B cell (primary cell): ENCODE measurements at regions not wholly inside any gene's neighbourhood (a gene's known extent, or its start where the extent isn't known, plus 50 kb on each side); places are given as distances from the start of the nearest gene placed in this dataset.

Experiments
- ATAC-seq: fragments of 200-7000 bp; cut with Tn5 transposase; one replicate; pipeline ENCODE4 v1.10.0; 2021; ENCODE audit warnings: low read depth, mild to moderate bottlenecking, moderate number of reproducible peaks, moderate library complexity
- CTCF ChIA-PET: fragments of 350-600 bp; sonication (Branson Sonifier 250); formaldehyde crosslinking; loops from one replicate; lab custom pipeline; 2021; ENCODE audit warnings: antibody characterized with exemption, inconsistent platforms; lab: Charles Lee
- POLR2A ChIA-PET: fragments of 350-600 bp; sonication (Branson Sonifier 250); formaldehyde crosslinking; loops from one replicate; lab custom pipeline; 2021; ENCODE audit warnings: antibody characterized with exemption; lab: Charles Lee
- DNase-seq: peaks from one replicate; pipeline ENCODE4 v3.0.0; 2013
- H2AFZ ChIP-seq: 2 replicates; pipeline ENCODE4 v1.6.1; 2012; ENCODE audit warnings: mild to moderate bottlenecking, low read depth, low read length; ENCODE audit not compliant: insufficient read depth, poor library complexity, severe bottlenecking
- H3K27ac ChIP-seq, 2 donors: 1 replicate in 1 of 2; 2 replicates in 1 of 2; pipeline ENCODE4 v1.5.1; 2012 to 2013; ENCODE audit warnings: low read length in 2 of 2, mild to moderate bottlenecking in 2 of 2, moderate library complexity in 1 of 2
- H3K27me3 ChIP-seq, 4 experiments: fragments of 200-600 bp in 1 of 4; sonication (generic) in 1 of 4; replicated peaks in 1 of 4; 1 replicate in 2 of 4; 2 replicates in 2 of 4; pipeline versions ENCODE4 v1.6.1 to v1.7.0; 2013 to 2016; ENCODE audit warnings: low read length in 3 of 4, mild to moderate bottlenecking in 2 of 4, mixed read lengths in 1 of 4, moderate library complexity in 1 of 4; ENCODE audit not compliant: insufficient read depth in 4 of 4, control insufficient read depth in 3 of 4; ENCODE audit errors: control extremely low read depth in 1 of 4
- H3K36me3 ChIP-seq, 2 experiments: replicated peaks in 1 of 2; 1 replicate in 1 of 2; 2 replicates in 1 of 2; pipeline versions ENCODE4 v1.6.1 to v1.7.1; 2013; ENCODE audit warnings: low read length in 1 of 2; ENCODE audit not compliant: insufficient read depth in 2 of 2, control insufficient read depth in 1 of 2; ENCODE audit errors: control extremely low read depth in 1 of 2, extremely low read depth in 1 of 2
- H3K4me1 ChIP-seq, 2 donors: fragments of 200-600 bp in 1 of 2; sonication (generic) in 1 of 2; 1 replicate in 1 of 2; 2 replicates in 1 of 2; pipeline versions ENCODE4 v1.5.1 to v1.6.1; 2013 to 2017; ENCODE audit warnings: low read length in 2 of 2; ENCODE audit not compliant: control insufficient read depth in 2 of 2, insufficient read depth in 2 of 2
- H3K4me2 ChIP-seq: replicated peaks from 2 replicates; pipeline ENCODE3; 2012; ENCODE audit warnings: mild to moderate bottlenecking, low read depth, low read length; ENCODE audit not compliant: poor library complexity, severe bottlenecking
- H3K4me3 ChIP-seq, 5 experiments: fragments of 200-600 bp in 1 of 5; sonication (generic) in 1 of 5; 1 replicate in 3 of 5; 2 replicates in 2 of 5; pipeline versions ENCODE4 v1.5.1 to v1.7.0; 2011 to 2016; ENCODE audit warnings: low read length in 4 of 5, mild to moderate bottlenecking in 4 of 5, low read depth in 2 of 5, control low read depth in 1 of 5, moderate library complexity in 1 of 5; ENCODE audit not compliant: insufficient read depth in 1 of 5; ENCODE audit errors: control extremely low read depth in 1 of 5, extremely low read depth in 1 of 5
- H3K79me2 ChIP-seq: fragments of 200-600 bp; sonication (generic); one replicate; pipeline ENCODE4 v1.6.0; 2016; ENCODE audit warnings: low read length; ENCODE audit not compliant: control insufficient read depth, insufficient read depth
- H3K9ac ChIP-seq: fragments of 200-600 bp; sonication (generic); 2 replicates; pipeline ENCODE4 v1.6.1; 2017; ENCODE audit warnings: mild to moderate bottlenecking, low read length, moderate library complexity
- H3K9me3 ChIP-seq, 3 donors: one replicate each; pipeline versions ENCODE4 v1.6.1 to v1.7.1; 2013; ENCODE audit warnings: low read length in 2 of 3; ENCODE audit not compliant: control insufficient read depth in 2 of 3, insufficient read depth in 1 of 3; ENCODE audit errors: control extremely low read depth in 1 of 3
- H4K20me1 ChIP-seq: 2 replicates; pipeline ENCODE4 v1.6.0; 2012; ENCODE audit warnings: mild to moderate bottlenecking, low read length; ENCODE audit not compliant: insufficient read depth, control insufficient read depth, poor library complexity, severe bottlenecking
- H3K27ac Mint-ChIP-seq: one replicate; pipeline ENCODE4 v1.8.0; 2021; ENCODE audit warnings: mixed read lengths
- H3K27me3 Mint-ChIP-seq: one replicate; pipeline ENCODE4 v1.8.0; 2021; ENCODE audit warnings: mixed read lengths
- H3K4me1 Mint-ChIP-seq: one replicate; pipeline ENCODE4 v1.8.0; 2021; ENCODE audit warnings: mixed read lengths
- H3K4me3 Mint-ChIP-seq: one replicate; pipeline ENCODE4 v1.8.0; 2021; ENCODE audit warnings: mixed read lengths
- H3K9me3 Mint-ChIP-seq: one replicate; pipeline ENCODE4 v1.8.0; 2022; ENCODE audit warnings: mixed read lengths; ENCODE audit not compliant: insufficient read depth
- EZH2 ChIP-seq: IDR thresholded peaks from 2 replicates; pipeline ENCODE4 v1.6.1; 2012; ENCODE audit warnings: borderline replicate concordance, low read depth, mild to moderate bottlenecking, moderate library complexity, low read length; ENCODE audit not compliant: insufficient read depth, poor library complexity, severe bottlenecking
- WGBS: methylation state at CpG from one replicate; pipeline ENCODE4 v1.1.5; 2013; ENCODE audit warnings: missing lambda C conversion rate; ENCODE audit not compliant: insufficient coverage; 5-methylcytosine and 5-hydroxymethylcytosine counted together
- intact Hi-C: fragments of 100-400 bp; cut with micrococcal nuclease; formaldehyde crosslinking; loops from one replicate; pipeline ENCODE4 v1.10.0; 2022
- TF ChIP-seq, protein P1 (sequence below): fragments of 200-600 bp; IDR thresholded peaks from one replicate; pipeline ENCODE4 v1.8.0; 2022; ENCODE audit warnings: antibody characterized with exemption, mild to moderate bottlenecking

DNA sequence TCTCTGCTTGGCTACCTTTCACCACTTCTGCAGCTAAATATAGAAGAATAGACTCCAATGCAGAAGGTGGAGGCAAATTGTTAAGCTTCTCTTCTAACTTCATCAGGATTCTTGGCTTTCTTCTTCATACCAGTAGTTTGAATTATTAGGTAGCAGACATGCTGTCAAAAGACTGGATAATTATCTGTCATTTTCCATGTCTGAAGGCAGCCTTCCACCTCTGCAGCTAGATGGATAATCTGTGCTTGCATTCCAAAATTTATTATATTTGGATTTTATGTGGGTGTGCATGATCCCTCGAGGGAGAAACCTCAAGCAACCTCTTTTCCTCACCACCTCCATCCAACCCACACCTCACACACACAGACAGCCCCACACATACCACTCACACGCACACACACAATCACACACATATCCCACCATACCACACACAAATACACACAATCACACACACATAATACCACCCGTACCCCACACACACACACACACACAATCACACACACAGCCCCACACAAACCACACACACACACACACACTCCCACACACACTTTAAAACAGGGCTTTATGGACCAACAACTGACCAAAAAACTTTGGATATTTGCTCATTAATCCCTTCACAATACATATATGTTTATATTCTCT lies 145.0 kb downstream of the C7orf25 start:
- H3K27me3 ChIP-seq: no peaks in the 10 kb centered on the region
- CTCF ChIA-PET: interaction anchor here (1.2 kb wide), 1 partner anchor 21 kb away, joined by 3 read pairs; no protein-coding TSS in a partner anchor
- no peak overlapping the region for H3K4me3 ChIP-seq
- DNase-seq: no peak
- H3K4me1 ChIP-seq: no peaks in the 10 kb centered on the region
- ATAC-seq: no peak
- H3K27ac ChIP-seq: no peak overlapping the region
- no peak overlapping the region for H3K4me2 ChIP-seq
- no peaks in the 10 kb centered on the region for H3K9me3 ChIP-seq
- no peak overlapping the region for H3K27ac Mint-ChIP-seq
- no peaks in the 10 kb centered on the region for H3K79me2 ChIP-seq
- no peak overlapping the region for H3K4me3 Mint-ChIP-seq
- peaks cover 21% of the 10 kb centered on the region for H3K27me3 Mint-ChIP-seq
- H3K9me3 Mint-ChIP-seq: no peaks in the 10 kb centered on the region
- H4K20me1 ChIP-seq: no peaks in the 10 kb centered on the region
- no peak overlapping the region for H2AFZ ChIP-seq
- H3K36me3 ChIP-seq: no peaks in the 10 kb centered on the region
- no peaks in the 10 kb centered on the region for H3K4me1 Mint-ChIP-seq
- 97% methylated on average over 2 of the region's 3 CpGs for WGBS
- intact Hi-C loops: no loop called here
- TF ChIP-seq, protein P1, sequence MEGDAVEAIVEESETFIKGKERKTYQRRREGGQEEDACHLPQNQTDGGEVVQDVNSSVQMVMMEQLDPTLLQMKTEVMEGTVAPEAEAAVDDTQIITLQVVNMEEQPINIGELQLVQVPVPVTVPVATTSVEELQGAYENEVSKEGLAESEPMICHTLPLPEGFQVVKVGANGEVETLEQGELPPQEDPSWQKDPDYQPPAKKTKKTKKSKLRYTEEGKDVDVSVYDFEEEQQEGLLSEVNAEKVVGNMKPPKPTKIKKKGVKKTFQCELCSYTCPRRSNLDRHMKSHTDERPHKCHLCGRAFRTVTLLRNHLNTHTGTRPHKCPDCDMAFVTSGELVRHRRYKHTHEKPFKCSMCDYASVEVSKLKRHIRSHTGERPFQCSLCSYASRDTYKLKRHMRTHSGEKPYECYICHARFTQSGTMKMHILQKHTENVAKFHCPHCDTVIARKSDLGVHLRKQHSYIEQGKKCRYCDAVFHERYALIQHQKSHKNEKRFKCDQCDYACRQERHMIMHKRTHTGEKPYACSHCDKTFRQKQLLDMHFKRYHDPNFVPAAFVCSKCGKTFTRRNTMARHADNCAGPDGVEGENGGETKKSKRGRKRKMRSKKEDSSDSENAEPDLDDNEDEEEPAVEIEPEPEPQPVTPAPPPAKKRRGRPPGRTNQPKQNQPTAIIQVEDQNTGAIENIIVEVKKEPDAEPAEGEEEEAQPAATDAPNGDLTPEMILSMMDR: no peak
- TF ChIP-seq EZH2: no peak
- H3K9ac ChIP-seq: no peak overlapping the region
- POLR2A ChIA-PET: no interaction called here

DNA sequence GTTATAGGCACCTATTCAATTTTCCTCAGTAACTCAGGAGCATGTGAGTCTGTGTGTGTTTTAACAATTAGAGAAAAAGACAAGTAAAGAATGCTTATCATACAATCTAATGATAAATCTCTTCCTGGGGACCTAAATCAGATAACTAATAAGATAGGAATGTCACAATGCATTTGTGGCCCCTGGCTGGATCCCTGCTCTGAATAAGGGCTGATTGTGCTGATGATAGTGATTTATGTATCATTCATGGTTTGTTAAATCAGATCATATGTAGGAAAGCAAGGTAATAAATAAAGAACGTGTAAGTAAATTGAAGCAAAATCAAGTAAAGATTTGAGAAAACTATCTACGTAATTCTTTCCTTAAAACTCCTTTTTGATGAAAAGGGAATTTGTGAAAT lies 145.9 kb downstream of the C7orf25 start:
- CTCF ChIA-PET: interaction anchor here (1.2 kb wide), 1 partner anchor 20 kb away, joined by 3 read pairs; no protein-coding TSS in a partner anchor
- POLR2A ChIA-PET: no interaction called here
- no peak for DNase-seq

More for the DNA sequence above, 145.9 kb downstream of the C7orf25 start:
- Histone ChIP-seq H3K79me2 (no peaks in the 10 kb centered on the region), H3K4me3 (no peak overlapping the region), H3K9me3 (no peaks in the 10 kb centered on the region), H3K4me2 (no peak overlapping the region), H3K36me3 (no peaks in the 10 kb centered on the region), H3K27ac (no peak overlapping the region), H3K27me3 (no peaks in the 10 kb centered on the region), H4K20me1 (no peaks in the 10 kb centered on the region), H2AFZ (no peak overlapping the region), H3K4me1 (no peaks in the 10 kb centered on the region), H3K9ac (no peak overlapping the region)
- Mint-ChIP-seq H3K27me3 (peaks cover 21% of the 10 kb centered on the region), H3K27ac (no peak overlapping the region), H3K4me1 (no peaks in the 10 kb centered on the region), H3K4me3 (no peak overlapping the region), H3K9me3 (no peaks in the 10 kb centered on the region)
- ATAC-seq: no peak
- TF ChIP-seq, protein P1: no peak
- TF ChIP-seq EZH2: no peak
- no CpG with 5 or more reads among the region's 2 CpGs for WGBS
- intact Hi-C loops: no loop called here
